ENCODE measurements at regions not wholly inside any gene's neighbourhood (a gene's known extent, or its start where the extent isn't known, plus 50 kb on each side); places are given as distances from the start of the nearest gene placed in this dataset.
A peak's percentile ranks its signal among the peaks of the same experiment; 100 is the strongest.

- no peaks in the 10 kb centered on the region for H3K9me3 ChIP-seq (ENCODE audit: insufficient read depth, low read depth, low read length)
- no peaks in the 10 kb centered on the region for H3K79me2 ChIP-seq (ENCODE audit: insufficient read depth, low read length)
- H3K27me3 ChIP-seq (ENCODE audit: insufficient read depth, low read length, poor library complexity, severe bottlenecking) = no peaks in the 10 kb centered on the region
- no peaks in the 10 kb centered on the region for H3K36me3 ChIP-seq (ENCODE audit: insufficient read depth, low read length)
- H3K9me2 ChIP-seq (replicated peaks; ENCODE audit: low read depth, low read length) = no peaks in the 10 kb centered on the region
- H3K4me1 ChIP-seq (ENCODE audit: insufficient read depth, low read length, poor library complexity, severe bottlenecking) = no peaks in the 10 kb centered on the region
- H2AFZ ChIP-seq (ENCODE audit: low read length) = no peak overlapping the region
- H3F3A ChIP-seq (ENCODE audit: low read depth) = no peaks in the 10 kb centered on the region
- H3K4me2 ChIP-seq (ENCODE audit: low read depth, low read length, poor library complexity, severe bottlenecking) = no peak overlapping the region
- no peak for TF ChIP-seq CTCF (conservative IDR thresholded peaks at IDR 0.05; ENCODE audit: low read length)
- TF ChIP-seq EZH2phosphoT487 (IDR thresholded peaks at IDR 0.05; ENCODE audit: borderline replicate concordance) = no peak
- no peak overlapping the region for H3K4me3 ChIP-seq (ENCODE audit: low read length, poor library complexity, severe bottlenecking)
- no peaks in the 10 kb centered on the region for H4K20me1 ChIP-seq (ENCODE audit: insufficient read depth, low read length, poor library complexity, severe bottlenecking)
- no peak overlapping the region for H3K9ac ChIP-seq (ENCODE audit: low read depth, low read length, poor library complexity, severe bottlenecking)
Observed at GRCh38 chr3:99176169-99176964, 274.9 kb upstream of the DCBLD2 start.

- Histone ChIP-seq H4K20me1 (ENCODE audit: insufficient read depth, low read length, poor library complexity, severe bottlenecking) (no peaks in the 10 kb centered on the region), H3K4me2 (ENCODE audit: low read depth, low read length, poor library complexity, severe bottlenecking) (no peak overlapping the region), H3K4me3 (ENCODE audit: low read length, poor library complexity, severe bottlenecking) (no peak overlapping the region), H3K36me3 (ENCODE audit: insufficient read depth, low read length) (no peaks in the 10 kb centered on the region), H3K9me2 (replicated peaks; ENCODE audit: low read depth, low read length) (no peaks in the 10 kb centered on the region), H3K9me3 (ENCODE audit: insufficient read depth, low read depth, low read length) (no peaks in the 10 kb centered on the region), H3K27me3 (ENCODE audit: insufficient read depth, low read length, poor library complexity, severe bottlenecking) (no peaks in the 10 kb centered on the region), H3K79me2 (ENCODE audit: insufficient read depth, low read length) (no peaks in the 10 kb centered on the region), H3K4me1 (ENCODE audit: insufficient read depth, low read length, poor library complexity, severe bottlenecking) (no peaks in the 10 kb centered on the region), H2AFZ (ENCODE audit: low read length) (no peak overlapping the region), H3F3A (ENCODE audit: low read depth) (no peaks in the 10 kb centered on the region), H3K9ac (ENCODE audit: low read depth, low read length, poor library complexity, severe bottlenecking) (no peak overlapping the region)
- TF ChIP-seq CTCF (conservative IDR thresholded peaks at IDR 0.05; ENCODE audit: low read length) (no peak), EZH2phosphoT487 (IDR thresholded peaks at IDR 0.05; ENCODE audit: borderline replicate concordance) (no peak)
Observed at GRCh38 chr3:99175276-99175812, 273.8 kb upstream of the DCBLD2 start.

- Histone ChIP-seq H3K27me3 (ENCODE audit: insufficient read depth, low read length, poor library complexity, severe bottlenecking) (no peaks in the 10 kb centered on the region), H3K4me1 (ENCODE audit: insufficient read depth, low read length, poor library complexity, severe bottlenecking) (no peaks in the 10 kb centered on the region), H3K9ac (ENCODE audit: low read depth, low read length, poor library complexity, severe bottlenecking) (no peak overlapping the region), H3K4me2 (ENCODE audit: low read depth, low read length, poor library complexity, severe bottlenecking) (no peak overlapping the region), H4K20me1 (ENCODE audit: insufficient read depth, low read length, poor library complexity, severe bottlenecking) (no peaks in the 10 kb centered on the region), H3K9me2 (replicated peaks; ENCODE audit: low read depth, low read length) (no peaks in the 10 kb centered on the region), H3F3A (ENCODE audit: low read depth) (no peaks in the 10 kb centered on the region), H3K9me3 (ENCODE audit: insufficient read depth, low read depth, low read length) (no peaks in the 10 kb centered on the region), H2AFZ (ENCODE audit: low read length) (peak overlapping the region; percentile 78), H3K4me3 (ENCODE audit: low read length, poor library complexity, severe bottlenecking) (no peak overlapping the region), H3K36me3 (ENCODE audit: insufficient read depth, low read length) (no peaks in the 10 kb centered on the region), H3K79me2 (ENCODE audit: insufficient read depth, low read length) (no peaks in the 10 kb centered on the region)
- TF ChIP-seq CTCF (conservative IDR thresholded peaks at IDR 0.05; ENCODE audit: low read length) (peak; percentile 83), EZH2phosphoT487 (IDR thresholded peaks at IDR 0.05; ENCODE audit: borderline replicate concordance) (no peak)
Observed at GRCh38 chr3:99172736-99173657, 271.5 kb upstream of the DCBLD2 start.
